ENCODE measurements at regions not wholly inside any gene's neighbourhood (a gene's known extent, or its start where the extent isn't known, plus 50 kb on each side); places are given as distances from the start of the nearest gene placed in this dataset.

- Histone ChIP-seq H3K27ac (no peak overlapping the region), H3K9me3 (no peaks in the 10 kb centered on the region), H3K4me1 (peaks cover 0 to 7% (median 0%) of the 10 kb centered on the region in 3 donors), H3K4me3 (no peak overlapping the region), H3K27me3 (no peaks in the 10 kb centered on the region), H3K36me3 (no peaks in the 10 kb centered on the region)
- ATAC-seq: no peak
- WGBS, 2 donors (ENCODE audit: low coverage in 1 of 2): 28 to 36% methylated on average over 6 of the region's 6 CpGs
- TF ChIP-seq POLR2A (IDR thresholded peaks at IDR 0.05) (no peak), EP300 (IDR thresholded peaks at IDR 0.05) (no peak), POLR2AphosphoS5 (IDR thresholded peaks at IDR 0.05) (no peak), CTCF (IDR thresholded peaks at IDR 0.05) (no peak)
Observed at GRCh38 chr3:81888914-81889557, 127.6 kb upstream of the GBE1 start.

DNA sequence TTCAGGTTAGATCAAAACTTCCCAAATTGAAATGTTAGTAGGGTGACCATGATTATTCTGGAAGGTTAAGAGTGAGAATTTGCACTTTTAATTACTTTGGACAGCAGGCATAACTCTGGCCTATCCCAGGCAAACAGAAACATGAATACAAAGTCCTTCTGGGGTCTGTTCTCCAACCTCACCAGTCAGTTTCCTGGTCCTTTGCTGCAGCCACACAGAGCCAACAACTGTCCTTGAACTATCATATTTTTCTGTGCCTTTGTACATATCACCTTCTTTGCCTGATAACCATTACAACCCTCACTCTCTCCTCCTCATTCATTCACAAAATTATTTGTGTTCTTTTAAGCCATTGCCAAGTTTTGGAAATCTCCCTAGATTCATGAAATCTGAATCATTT lies 126.0 kb upstream of the GBE1 start:
- H3K4me3 ChIP-seq: no peak overlapping the region
- no peaks in the 10 kb centered on the region for H3K9me3 ChIP-seq
- H3K4me1 ChIP-seq: peaks cover 0 to 7% (median 0%) of the 10 kb centered on the region in 3 donors
- no peaks in the 10 kb centered on the region for H3K36me3 ChIP-seq
- H3K27ac ChIP-seq: no peak overlapping the region
- no peak for ATAC-seq
- TF ChIP-seq POLR2A (IDR thresholded peaks at IDR 0.05) (no peak), EP300 (IDR thresholded peaks at IDR 0.05) (no peak), CTCF (IDR thresholded peaks at IDR 0.05) (no peak), POLR2AphosphoS5 (IDR thresholded peaks at IDR 0.05) (no peak)
- no peaks in the 10 kb centered on the region for H3K27me3 ChIP-seq

GRCh38 chr3:81886081-81886480 lies 124.6 kb upstream of the GBE1 start:
- no peaks in the 10 kb centered on the region for H3K27me3 ChIP-seq
- 34 to 63% methylated on average over 2 of the region's 2 CpGs for WGBS, 2 donors (ENCODE audit: low coverage in 1 of 2)
- H3K4me3 ChIP-seq: no peak overlapping the region
- no peak overlapping the region for H3K27ac ChIP-seq
- H3K36me3 ChIP-seq: no peaks in the 10 kb centered on the region
- TF ChIP-seq EP300 (IDR thresholded peaks at IDR 0.05) (no peak), CTCF (IDR thresholded peaks at IDR 0.05) (no peak), POLR2A (IDR thresholded peaks at IDR 0.05) (no peak), POLR2AphosphoS5 (IDR thresholded peaks at IDR 0.05) (no peak)
- peaks cover 0 to 7% (median 0%) of the 10 kb centered on the region in 3 donors for H3K4me1 ChIP-seq
- ATAC-seq: no peak
- H3K9me3 ChIP-seq: no peaks in the 10 kb centered on the region

DNA sequence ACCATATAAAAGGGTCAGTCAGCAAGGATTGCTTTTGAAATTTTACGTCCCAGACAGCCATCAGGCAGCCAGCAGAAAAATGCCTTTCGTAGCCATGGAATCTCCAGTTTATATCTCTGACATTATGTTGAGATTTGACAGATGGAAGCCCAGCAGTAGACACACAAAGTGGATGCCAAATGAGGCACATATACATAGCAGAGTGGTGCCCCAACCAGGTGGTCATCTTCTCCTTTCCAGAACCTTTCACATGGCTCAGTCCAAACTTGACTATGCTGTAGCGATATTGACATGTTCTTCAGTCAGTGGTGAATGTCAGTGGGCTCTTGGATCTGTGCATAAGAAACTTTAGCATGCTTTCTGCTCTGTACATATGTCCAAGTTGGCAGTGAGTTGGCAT lies 123.3 kb upstream of the GBE1 start:
- Histone ChIP-seq H3K4me1 (peaks cover 0 to 7% (median 0%) of the 10 kb centered on the region in 3 donors), H3K4me3 (no peak overlapping the region), H3K27me3 (no peaks in the 10 kb centered on the region), H3K27ac (no peak overlapping the region), H3K9me3 (no peaks in the 10 kb centered on the region), H3K36me3 (no peaks in the 10 kb centered on the region)
- 75 to 78% methylated on average over 3 of the region's 3 CpGs for WGBS, 2 donors (ENCODE audit: low coverage in 1 of 2)
- ATAC-seq: no peak
- TF ChIP-seq POLR2AphosphoS5 (IDR thresholded peaks at IDR 0.05): no peak

DNA sequence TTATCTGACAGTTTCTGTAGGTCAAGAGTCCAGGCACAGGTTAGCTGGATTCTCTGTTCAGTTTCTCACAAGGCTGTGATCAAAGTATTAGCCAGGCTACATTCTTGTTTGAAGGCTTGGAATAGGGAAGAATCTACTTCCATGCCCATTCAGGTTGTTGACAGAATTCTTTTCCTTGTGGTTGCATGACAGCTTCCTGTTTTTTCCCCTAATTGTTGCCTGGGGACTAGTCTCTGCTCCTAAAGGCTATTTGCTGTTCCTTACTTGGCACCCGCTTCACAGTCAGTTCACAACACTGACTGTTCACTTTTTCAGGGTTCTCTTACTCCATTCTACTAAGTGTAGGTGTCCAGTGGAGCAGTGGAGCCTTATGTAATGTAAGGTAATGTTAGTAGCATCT lies 115.4 kb upstream of the GBE1 start:
- Histone ChIP-seq H3K4me1 (no peaks in the 10 kb centered on the region), H3K36me3 (no peaks in the 10 kb centered on the region), H3K9me3 (peaks cover 0 to 10% (median 0%) of the 10 kb centered on the region in 3 donors), H3K4me3 (no peak overlapping the region), H3K27ac (no peak overlapping the region), H3K27me3 (no peaks in the 10 kb centered on the region)
- no peak for TF ChIP-seq POLR2A (IDR thresholded peaks at IDR 0.05)
- TF ChIP-seq CTCF (IDR thresholded peaks at IDR 0.05): no peak
- TF ChIP-seq EP300 (IDR thresholded peaks at IDR 0.05): no peak
- no peak for TF ChIP-seq POLR2AphosphoS5 (IDR thresholded peaks at IDR 0.05)
- ATAC-seq: no peak
- 57 to 63% methylated on average over 1 of the region's 1 CpG for WGBS, 2 donors (ENCODE audit: low coverage in 1 of 2)
